Sigmoid colon (tissue), 6 donors: ENCODE measurements at regions not wholly inside any gene's neighbourhood (a gene's known extent, or its start where the extent isn't known, plus 50 kb on each side); places are given as distances from the start of the nearest gene placed in this dataset.
"Not testable (repeated sequence)": the region's sequence is repeated elsewhere in the genome, so short reads cannot be mapped to it uniquely, and the experiment has no call there.

Source experiments
- DNase-seq: peaks from one replicate; pipeline ENCODE4 v3.0.0-alpha.2; 2019
- H3K27ac ChIP-seq, 4 donors: fragments of 200-600 bp; sonication (generic); one replicate each; pipeline ENCODE4 v1.5.1; 2016 to 2019; ENCODE audit warnings: mild to moderate bottlenecking in 1 of 4
- H3K27me3 ChIP-seq, 3 donors: fragments of 200-600 bp; sonication (generic); one replicate each; pipeline ENCODE4 v1.5.1; 2019; ENCODE audit warnings: mild to moderate bottlenecking in 1 of 3
- H3K36me3 ChIP-seq, 4 donors: fragments of 200-600 bp; sonication (generic); one replicate each; pipeline ENCODE4 v1.5.1; 2016 to 2019
- H3K4me1 ChIP-seq, 4 donors: fragments of 200-600 bp; sonication (generic); one replicate each; pipeline ENCODE4 v1.5.1; 2017 to 2019
- H3K4me3 ChIP-seq, 4 donors: fragments of 200-600 bp; sonication (generic); one replicate each; pipeline ENCODE4 v1.5.1; 2017 to 2019; ENCODE audit warnings: mild to moderate bottlenecking in 2 of 4, moderate library complexity in 1 of 4
- H3K9me3 ChIP-seq, 4 donors: fragments of 200-600 bp in 3 of 4; sonication (generic) in 3 of 4; one replicate each; pipeline versions ENCODE4 v1.5.1 to v1.6.1; 2013 to 2019
- CTCF ChIP-seq, 4 experiments: fragments of 450-650 bp in 3 of 4; fragments of 200-600 bp in 1 of 4; IDR thresholded peaks; one replicate each; pipeline ENCODE4 v1.5.1; 2016 to 2019; ENCODE audit warnings: antibody characterized with exemption in 4 of 4, mild to moderate bottlenecking in 3 of 4, moderate library complexity in 2 of 4
- EP300 ChIP-seq, 4 donors: sonication (generic); formaldehyde crosslinking; IDR thresholded peaks; one replicate each; pipeline ENCODE4 v1.6.1; 2017; ENCODE audit warnings: antibody characterized with exemption in 4 of 4
- POLR2A ChIP-seq, 2 donors: fragments of 450-650 bp; IDR thresholded peaks; one replicate each; pipeline ENCODE4 v1.6.1; 2016; ENCODE audit warnings: antibody characterized with exemption in 2 of 2, mild to moderate bottlenecking in 2 of 2, moderate library complexity in 2 of 2
- POLR2AphosphoS5 ChIP-seq, 4 donors: sonication (generic); formaldehyde crosslinking; IDR thresholded peaks; one replicate each; pipeline ENCODE4 v1.6.1; 2017; ENCODE audit warnings: antibody characterized with exemption in 4 of 4
- WGBS, 2 donors: extraction: QIAGEN DNeasy Blood & Tissue Kit; methylation state at CpG; one replicate each; pipeline ENCODE4 v1.1.7; 2013; 5-methylcytosine and 5-hydroxymethylcytosine counted together
- intact Hi-C: fragments of 100-400 bp; cut with DNase I; formaldehyde crosslinking; loops from one replicate; pipeline ENCODE4 v1.15.1; 2023
- donor health status: healthy with polysubstance abuse.
- donor health status: healthy.

- Histone ChIP-seq H3K9me3 (no peaks in the 10 kb centered on the region), H3K27ac (no peak overlapping the region), H3K4me3 (no peak overlapping the region), H3K4me1 (no peaks in the 10 kb centered on the region), H3K36me3 (no peaks in the 10 kb centered on the region), H3K27me3 (no peaks in the 10 kb centered on the region)
- intact Hi-C loops: no loop called here
- DNase-seq: no peak
- TF ChIP-seq POLR2AphosphoS5 (IDR thresholded peaks at IDR 0.05) (no peak), CTCF (IDR thresholded peaks at IDR 0.05) (no peak), POLR2A (IDR thresholded peaks at IDR 0.05) (no peak), EP300 (IDR thresholded peaks at IDR 0.05) (no peak)
- 84 to 87% methylated on average over 10 of the region's 10 CpGs for WGBS, 2 donors
These were observed 91.0 kb upstream of the FAM20C start for GRCh38 chr7:101146-102046.

GRCh38 chr7:102047-102711, 90.2 kb upstream of the FAM20C start:
- TF ChIP-seq POLR2AphosphoS5 (IDR thresholded peaks at IDR 0.05) (no peak), POLR2A (IDR thresholded peaks at IDR 0.05) (no peak)
- no peak overlapping the region for H3K27ac ChIP-seq
- H3K9me3 ChIP-seq: no peaks in the 10 kb centered on the region
- WGBS, 2 donors: 85% methylated on average over 13 of the region's 13 CpGs
- no peaks in the 10 kb centered on the region for H3K4me1 ChIP-seq
- H3K27me3 ChIP-seq: no peaks in the 10 kb centered on the region
- intact Hi-C loops: no loop called here
- no peaks in the 10 kb centered on the region for H3K36me3 ChIP-seq
- no peak overlapping the region for H3K4me3 ChIP-seq
- DNase-seq: no peak

- H3K27ac ChIP-seq: no peak overlapping the region
- no peak for DNase-seq
- H3K27me3 ChIP-seq: no peaks in the 10 kb centered on the region
- no peaks in the 10 kb centered on the region for H3K4me1 ChIP-seq
- H3K9me3 ChIP-seq: no peaks in the 10 kb centered on the region
- no peaks in the 10 kb centered on the region for H3K36me3 ChIP-seq
- no peak overlapping the region for H3K4me3 ChIP-seq
- TF ChIP-seq POLR2AphosphoS5 (IDR thresholded peaks at IDR 0.05) (no peak), EP300 (IDR thresholded peaks at IDR 0.05) (no peak), CTCF (IDR thresholded peaks at IDR 0.05) (no peak), POLR2A (IDR thresholded peaks at IDR 0.05) (no peak)
- intact Hi-C loops: no loop called here
- WGBS, 2 donors: 77 to 79% methylated on average over 14 of the region's 14 CpGs
These were observed 89.7 kb upstream of the FAM20C start for GRCh38 chr7:102721-103120.

GRCh38 chr7:103981-104380, 88.4 kb upstream of the FAM20C start:
- 85 to 95% methylated on average over 4 to 7 of the region's 10 CpGs for WGBS, 2 donors
- H3K27me3 ChIP-seq, H3K4me1 ChIP-seq, intact Hi-C loops, H3K9me3 ChIP-seq, H3K4me3 ChIP-seq, H3K27ac ChIP-seq, DNase-seq, H3K36me3 ChIP-seq: not testable (repeated sequence)

GRCh38 chr7:105002-105401, 87.4 kb upstream of the FAM20C start:
- H3K4me1 ChIP-seq: no peaks in the 10 kb centered on the region
- no peak overlapping the region for H3K27ac ChIP-seq
- intact Hi-C loops: no loop called here
- no peaks in the 10 kb centered on the region for H3K9me3 ChIP-seq
- no peaks in the 10 kb centered on the region for H3K36me3 ChIP-seq
- no peak overlapping the region for H3K4me3 ChIP-seq
- 86 to 93% methylated on average over 8 of the region's 8 CpGs for WGBS, 2 donors
- TF ChIP-seq EP300 (IDR thresholded peaks at IDR 0.05) (no peak), CTCF (IDR thresholded peaks at IDR 0.05) (no peak), POLR2AphosphoS5 (IDR thresholded peaks at IDR 0.05) (no peak), POLR2A (IDR thresholded peaks at IDR 0.05) (no peak)
- H3K27me3 ChIP-seq: no peaks in the 10 kb centered on the region
- no peak for DNase-seq
